ENCODE measurements at regions not wholly inside any gene's neighbourhood (a gene's known extent, or its start where the extent isn't known, plus 50 kb on each side); places are given as distances from the start of the nearest gene placed in this dataset.

- Histone ChIP-seq H3K36me3 (ENCODE audit: low read depth) (no peaks in the 10 kb centered on the region), H3K4me3 (no peak overlapping the region), H3K27me3 (replicated peaks; ENCODE audit: insufficient read depth) (no peaks in the 10 kb centered on the region), H3K4me1 (ENCODE audit: insufficient read depth) (no peaks in the 10 kb centered on the region), H3K27ac (no peak overlapping the region), H3F3A (ENCODE audit: insufficient read depth) (no peaks in the 10 kb centered on the region), H3K9me3 (ENCODE audit: low read depth) (no peaks in the 10 kb centered on the region), H3K9me2 (ENCODE audit: insufficient read depth) (no peaks in the 10 kb centered on the region; the same call in 1 of the 2 replicates), H3K9ac (no peak overlapping the region), H3K79me2 (ENCODE audit: insufficient read depth) (no peaks in the 10 kb centered on the region), H2AFZ (no peak overlapping the region), H4K20me1 (ENCODE audit: insufficient read depth) (no peaks in the 10 kb centered on the region), H3K4me2 (ENCODE audit: unreplicated experiment) (no peak overlapping the region)
- 7 to 9% methylated on average over 2 of the region's 2 CpGs for WGBS, 2 experiments (ENCODE audit: low coverage in 1 of 2, low lambda C conversion rate in 2 of 2, missing lambda C conversion rate in 2 of 2)
- TF ChIP-seq EZH2phosphoT487 (IDR thresholded peaks at IDR 0.05; ENCODE audit: insufficient read depth, low read depth) (no peak), EZH2 (IDR thresholded peaks at IDR 0.05; ENCODE audit: insufficient read depth, poor library complexity, severe bottlenecking) (no peak)
- in situ Hi-C loops (cut with MboI), result no loop called here
- DNase-seq, result no peak
These were observed 470.8 kb downstream of the ZNF804A start for GRCh38 chr2:185069107-185069506.

GRCh38 chr2:185074156-185074555 lies 475.8 kb downstream of the ZNF804A start:
- H3K79me2 ChIP-seq (ENCODE audit: insufficient read depth), result no peaks in the 10 kb centered on the region
- H3K36me3 ChIP-seq (ENCODE audit: low read depth), result no peaks in the 10 kb centered on the region
- no peak for DNase-seq
- no peaks in the 10 kb centered on the region for H3F3A ChIP-seq (ENCODE audit: insufficient read depth)
- H3K4me1 ChIP-seq (ENCODE audit: insufficient read depth), result no peaks in the 10 kb centered on the region
- no peaks in the 10 kb centered on the region for H3K9me3 ChIP-seq (ENCODE audit: low read depth)
- H3K4me2 ChIP-seq (ENCODE audit: unreplicated experiment), result no peak overlapping the region
- no peak overlapping the region for H2AFZ ChIP-seq
- in situ Hi-C loops (cut with MboI), result no loop called here
- TF ChIP-seq EZH2phosphoT487 (IDR thresholded peaks at IDR 0.05; ENCODE audit: insufficient read depth, low read depth), result no peak
- TF ChIP-seq EZH2 (IDR thresholded peaks at IDR 0.05; ENCODE audit: insufficient read depth, poor library complexity, severe bottlenecking), result no peak
- H3K27me3 ChIP-seq (replicated peaks; ENCODE audit: insufficient read depth), result no peaks in the 10 kb centered on the region
- no peak overlapping the region for H3K9ac ChIP-seq
- H3K4me3 ChIP-seq, result no peak overlapping the region
- no peaks in the 10 kb centered on the region; the same call in 1 of the 2 replicates for H3K9me2 ChIP-seq (ENCODE audit: insufficient read depth)
- no peaks in the 10 kb centered on the region for H4K20me1 ChIP-seq (ENCODE audit: insufficient read depth)
- no peak overlapping the region for H3K27ac ChIP-seq

- Histone ChIP-seq H2AFZ (no peak overlapping the region), H3K9me3 (ENCODE audit: low read depth) (no peaks in the 10 kb centered on the region), H3F3A (ENCODE audit: insufficient read depth) (no peaks in the 10 kb centered on the region), H3K9ac (no peak overlapping the region), H3K4me1 (ENCODE audit: insufficient read depth) (no peaks in the 10 kb centered on the region), H3K4me3 (no peak overlapping the region), H4K20me1 (ENCODE audit: insufficient read depth) (no peaks in the 10 kb centered on the region), H3K36me3 (ENCODE audit: low read depth) (no peaks in the 10 kb centered on the region), H3K27ac (no peak overlapping the region), H3K27me3 (replicated peaks; ENCODE audit: insufficient read depth) (no peaks in the 10 kb centered on the region), H3K9me2 (ENCODE audit: insufficient read depth) (no peaks in the 10 kb centered on the region), H3K4me2 (ENCODE audit: unreplicated experiment) (no peak overlapping the region), H3K79me2 (ENCODE audit: insufficient read depth) (no peaks in the 10 kb centered on the region)
- TF ChIP-seq EZH2 (IDR thresholded peaks at IDR 0.05; ENCODE audit: insufficient read depth, poor library complexity, severe bottlenecking), result no peak
- TF ChIP-seq EZH2phosphoT487 (IDR thresholded peaks at IDR 0.05; ENCODE audit: insufficient read depth, low read depth), result no peak
- in situ Hi-C loops (cut with MboI), result no loop called here
- no peak for DNase-seq
- 45 to 46% methylated on average over 3 of the region's 3 CpGs for WGBS, 2 experiments (ENCODE audit: low coverage in 1 of 2, low lambda C conversion rate in 2 of 2, missing lambda C conversion rate in 2 of 2)
These were observed 484.4 kb downstream of the ZNF804A start for GRCh38 chr2:185082749-185083148.

- 17 to 18% methylated on average over 2 of the region's 2 CpGs for WGBS, 2 experiments (ENCODE audit: low coverage in 1 of 2, low lambda C conversion rate in 2 of 2, missing lambda C conversion rate in 2 of 2)
- Histone ChIP-seq H3K9ac (no peak overlapping the region), H3K4me2 (ENCODE audit: unreplicated experiment) (no peak overlapping the region), H3K9me2 (ENCODE audit: insufficient read depth) (no peaks in the 10 kb centered on the region), H2AFZ (no peak overlapping the region), H3K9me3 (ENCODE audit: low read depth) (peaks cover 3% of the 10 kb centered on the region), H3K36me3 (ENCODE audit: low read depth) (no peaks in the 10 kb centered on the region), H3F3A (ENCODE audit: insufficient read depth) (no peaks in the 10 kb centered on the region), H4K20me1 (ENCODE audit: insufficient read depth) (no peaks in the 10 kb centered on the region), H3K27me3 (replicated peaks; ENCODE audit: insufficient read depth) (no peaks in the 10 kb centered on the region), H3K4me1 (ENCODE audit: insufficient read depth) (no peaks in the 10 kb centered on the region), H3K4me3 (no peak overlapping the region), H3K27ac (no peak overlapping the region), H3K79me2 (ENCODE audit: insufficient read depth) (no peaks in the 10 kb centered on the region)
- TF ChIP-seq EZH2 (IDR thresholded peaks at IDR 0.05; ENCODE audit: insufficient read depth, poor library complexity, severe bottlenecking), result no peak
- TF ChIP-seq EZH2phosphoT487 (IDR thresholded peaks at IDR 0.05; ENCODE audit: insufficient read depth, low read depth), result no peak
- no peak for DNase-seq
- in situ Hi-C loops (cut with MboI), result no loop called here
These were observed 510.3 kb downstream of the ZNF804A start for GRCh38 chr2:185108588-185108987.

GRCh38 chr2:185127412-185127811 lies 529.1 kb downstream of the ZNF804A start:
- no peaks in the 10 kb centered on the region for H3K79me2 ChIP-seq (ENCODE audit: insufficient read depth)
- H3F3A ChIP-seq (ENCODE audit: insufficient read depth), result no peaks in the 10 kb centered on the region
- no peak for DNase-seq
- H3K9me3 ChIP-seq (ENCODE audit: low read depth), result no peaks in the 10 kb centered on the region
- in situ Hi-C loops (cut with MboI), result no loop called here
- 65 to 73% methylated on average over 1 of the region's 1 CpG for WGBS, 2 experiments (ENCODE audit: low coverage in 1 of 2, low lambda C conversion rate in 2 of 2, missing lambda C conversion rate in 2 of 2)
- H3K36me3 ChIP-seq (ENCODE audit: low read depth), result no peaks in the 10 kb centered on the region
- no peak for TF ChIP-seq EZH2phosphoT487 (IDR thresholded peaks at IDR 0.05; ENCODE audit: insufficient read depth, low read depth)
- TF ChIP-seq EZH2 (IDR thresholded peaks at IDR 0.05; ENCODE audit: insufficient read depth, poor library complexity, severe bottlenecking), result no peak
- H3K9me2 ChIP-seq (ENCODE audit: insufficient read depth), result no peaks in the 10 kb centered on the region
- no peak overlapping the region for H3K4me2 ChIP-seq (ENCODE audit: unreplicated experiment)
- H3K27me3 ChIP-seq (replicated peaks; ENCODE audit: insufficient read depth), result no peaks in the 10 kb centered on the region
- H3K9ac ChIP-seq, result no peak overlapping the region
- H4K20me1 ChIP-seq (ENCODE audit: insufficient read depth), result no peaks in the 10 kb centered on the region
- H3K4me3 ChIP-seq, result no peak overlapping the region
- no peak overlapping the region for H2AFZ ChIP-seq
- no peak overlapping the region for H3K27ac ChIP-seq
- no peaks in the 10 kb centered on the region for H3K4me1 ChIP-seq (ENCODE audit: insufficient read depth)

Measured in GM23248 (cell line).